Inferior parietal cortex (tissue), 1 donor: ENCODE measurements at regions not wholly inside any gene's neighbourhood (a gene's known extent, or its start where the extent isn't known, plus 50 kb on each side); places are given as distances from the start of the nearest gene placed in this dataset.
"Not testable (repeated sequence)": the region's sequence is repeated elsewhere in the genome, so short reads cannot be mapped to it uniquely, and the experiment has no call there.

ENCODE experiments used
- DNase-seq: peaks from one replicate; pipeline ENCODE4 v3.0.0-alpha.2; 2016; ENCODE audit errors: extremely low spot score

DNA sequence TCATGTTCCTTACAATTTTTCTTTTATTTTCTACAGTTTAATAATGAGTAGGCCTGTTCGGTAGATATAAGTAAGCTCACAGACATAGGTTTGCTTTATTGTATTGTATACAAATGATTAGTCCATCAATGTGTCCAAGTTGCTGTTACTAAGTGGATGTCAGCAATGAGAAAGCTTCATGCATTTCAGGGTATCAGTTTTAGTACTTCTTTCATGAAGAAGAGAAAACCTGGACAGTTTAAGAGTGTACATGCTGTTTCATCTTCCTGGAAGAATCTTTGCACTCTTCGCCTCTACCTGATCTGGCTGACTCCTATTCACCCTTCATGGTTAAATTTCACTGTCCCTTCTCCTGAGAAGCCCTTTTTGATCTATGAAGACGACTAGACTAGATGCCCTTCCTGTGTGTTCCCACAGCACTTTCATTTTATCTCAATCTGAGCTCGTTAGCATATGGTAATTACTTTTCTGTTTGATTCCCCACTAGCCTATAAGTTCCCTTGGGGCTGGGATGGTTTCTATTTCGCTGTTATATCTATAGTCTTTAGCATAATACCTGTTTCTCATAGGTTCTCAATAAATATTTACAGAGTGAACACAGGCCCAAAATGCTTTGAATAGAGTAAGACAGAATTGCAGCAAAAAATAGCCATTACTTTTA, 70.7 kb downstream of the CETN3 start:
- DNase-seq: no peak

DNA sequence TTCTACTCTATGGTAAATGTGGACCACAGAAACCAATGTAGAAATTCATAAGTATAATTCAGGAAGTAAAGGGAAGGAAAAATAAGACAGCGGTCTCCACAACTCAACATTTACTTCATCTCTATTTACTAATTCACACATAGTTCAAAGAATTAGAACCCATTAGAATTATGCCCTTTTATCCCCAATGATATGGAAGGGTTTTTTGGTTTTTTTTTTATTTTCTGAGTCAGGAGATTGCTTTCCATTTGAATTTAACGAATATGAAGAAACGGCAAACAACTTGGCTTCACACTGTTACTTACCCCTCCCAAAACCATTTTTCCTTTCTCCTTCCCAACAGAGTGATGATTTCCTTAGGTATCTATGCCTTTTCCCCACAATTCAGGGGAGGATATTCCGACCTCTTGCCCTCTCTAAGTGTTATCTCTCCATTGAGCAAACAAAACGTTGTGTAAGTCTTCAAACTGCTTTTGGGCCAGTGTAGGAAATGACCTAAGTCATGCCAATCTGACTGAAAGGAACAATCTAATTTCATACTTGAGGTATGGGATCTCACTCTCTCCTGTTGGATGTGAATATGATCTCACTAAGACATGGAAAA, 72.0 kb downstream of the CETN3 start:
- DNase-seq: no peak

DNA sequence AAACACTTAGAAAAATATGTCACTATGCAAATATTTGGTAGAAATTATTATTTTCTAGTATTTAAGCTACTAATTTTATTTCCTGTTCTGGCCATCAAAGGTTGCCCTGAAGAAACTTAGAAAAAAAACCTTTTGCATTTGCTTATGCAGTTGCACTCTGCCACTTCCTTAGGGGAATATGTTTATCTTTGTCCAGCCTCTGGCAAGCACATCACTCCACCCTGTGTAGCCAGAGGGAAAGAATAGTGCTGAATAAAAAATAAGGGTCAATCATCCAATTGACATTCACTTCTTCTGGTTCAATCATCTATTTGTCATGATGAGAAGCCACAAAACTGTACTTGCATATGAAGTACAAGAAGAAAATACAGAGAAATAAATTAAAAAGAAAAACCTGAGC, 72.8 kb downstream of the CETN3 start:
- DNase-seq: no peak

DNA sequence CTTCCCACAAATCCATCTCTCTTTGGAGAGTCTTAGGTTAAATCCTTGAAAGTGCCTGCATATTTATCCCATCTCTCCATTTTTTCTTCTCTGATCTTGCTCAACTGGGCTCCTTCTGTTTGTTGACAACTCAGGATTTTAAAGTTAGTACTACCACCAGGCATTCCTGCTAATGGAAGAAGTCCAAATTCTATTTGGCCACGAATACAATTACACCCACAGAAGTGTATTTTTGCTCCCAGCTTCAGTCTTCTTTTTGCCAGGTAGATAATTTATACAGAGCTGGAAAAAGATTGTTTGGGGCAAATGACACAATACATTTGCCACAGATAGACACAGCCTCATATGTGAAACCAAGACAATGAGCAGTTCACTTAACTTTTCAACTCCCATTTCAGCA, 74.8 kb downstream of the CETN3 start:
- peak; percentile 44 for DNase-seq

DNA sequence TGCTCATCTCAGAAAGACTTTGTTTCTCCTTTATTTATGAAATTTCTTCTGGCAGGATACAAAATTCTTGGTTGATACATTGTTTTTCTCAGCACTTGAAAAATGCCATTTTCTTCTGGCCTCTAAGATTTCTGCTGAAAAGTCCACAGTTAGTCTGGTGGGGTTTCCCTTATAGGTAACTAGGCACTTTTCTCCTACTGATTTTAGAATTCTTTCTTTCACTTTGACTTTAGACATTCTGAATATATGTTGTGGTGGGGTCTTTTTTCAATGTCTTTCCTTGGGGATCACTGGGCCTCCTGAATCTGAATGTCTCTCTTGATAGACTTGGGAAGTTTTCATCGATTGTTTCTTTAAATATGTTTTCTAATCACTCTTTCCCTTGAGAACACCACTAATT, 79.6 kb downstream of the CETN3 start:
- DNase-seq: no peak

DNA sequence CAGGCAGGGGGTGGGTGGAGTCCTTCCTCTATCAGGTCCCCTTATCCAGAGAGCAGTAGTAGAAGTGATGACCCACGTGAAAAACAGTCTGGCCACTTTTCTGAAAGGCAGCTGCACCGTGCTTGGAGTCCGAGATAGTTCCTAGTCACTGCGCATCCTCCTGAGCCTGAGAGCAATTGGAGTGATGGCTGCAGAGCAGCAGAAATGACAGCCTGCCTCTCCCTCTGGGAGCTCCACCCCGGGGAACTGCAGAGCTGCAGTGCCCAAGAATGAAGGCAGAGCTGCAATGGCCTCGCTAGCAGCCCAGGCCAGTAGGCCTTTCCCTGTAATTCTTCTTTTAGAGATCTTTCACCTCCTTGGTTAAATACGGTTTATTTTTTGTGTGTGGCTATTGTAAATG, 82.6 kb downstream of the CETN3 start:
- peak; percentile 7 for DNase-seq

DNA sequence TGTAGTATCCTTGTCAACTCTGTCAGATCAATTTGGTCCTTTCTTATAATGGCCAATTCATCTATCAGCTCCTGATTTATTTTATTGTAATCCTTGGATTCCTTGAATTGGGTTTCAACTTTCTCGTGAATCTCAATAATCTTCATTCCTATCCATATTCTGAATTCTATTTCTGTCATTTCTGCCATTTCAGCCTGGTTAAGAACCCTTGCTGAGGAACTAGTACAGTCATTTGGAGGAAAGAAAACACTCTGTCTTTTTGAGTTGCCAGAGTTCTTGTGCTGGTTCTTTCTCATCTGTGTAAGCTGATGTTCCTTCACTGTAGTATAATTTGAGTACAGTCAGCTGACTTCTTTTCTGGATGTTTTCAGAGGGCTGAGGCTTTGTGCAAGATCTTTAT, 84.5 kb downstream of the CETN3 start:
- no peak for DNase-seq

DNA sequence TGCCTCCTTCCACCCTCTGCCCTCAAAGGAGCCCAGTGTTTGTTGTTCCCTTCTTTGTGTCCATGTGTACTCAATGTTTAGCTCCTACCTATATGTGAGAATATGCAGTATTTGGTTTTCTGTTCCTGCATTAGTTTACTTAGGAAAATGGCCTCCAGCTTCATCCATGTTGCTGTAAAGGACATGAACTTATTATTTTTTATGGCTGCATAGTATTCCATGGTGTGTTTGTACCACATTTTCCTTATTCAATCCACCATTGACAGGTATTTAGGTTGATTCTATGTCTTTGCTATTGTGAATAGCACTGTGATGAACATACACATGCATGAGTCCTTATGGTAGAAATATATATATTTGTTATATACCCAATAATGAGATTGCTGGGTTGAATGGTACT, 89.2 kb downstream of the CETN3 start:
- DNase-seq: not testable (repeated sequence)

- DNase-seq: no peak
Measured at GRCh38 chr5:90312027-90312426, 97.5 kb downstream of the CETN3 start.

GRCh38 chr5:90311401-90311800, 98.2 kb downstream of the CETN3 start:
- peak; percentile 27 for DNase-seq

- DNase-seq: peak; percentile 16
Measured at GRCh38 chr5:90308787-90309585, 100.6 kb downstream of the CETN3 start.

DNA sequence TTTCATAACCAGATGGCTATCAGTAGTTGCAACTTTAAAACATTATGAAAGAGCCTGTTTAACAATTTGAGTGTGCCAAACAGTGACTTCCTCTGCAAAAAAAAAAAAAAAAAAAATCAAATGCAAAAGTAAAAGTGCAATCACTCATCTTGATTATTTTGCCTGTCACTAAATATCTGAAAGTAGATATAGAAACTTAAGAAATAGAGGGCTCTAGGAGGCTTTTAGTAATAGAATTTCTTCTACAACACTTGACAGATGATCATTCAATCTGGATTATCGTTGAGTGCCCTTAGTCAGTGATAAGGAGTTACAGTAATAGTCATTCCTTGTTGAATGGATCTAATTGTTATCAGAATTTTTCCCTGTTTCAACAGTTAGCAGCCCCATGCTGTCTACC, 101.8 kb downstream of the CETN3 start:
- DNase-seq: no peak

DNA sequence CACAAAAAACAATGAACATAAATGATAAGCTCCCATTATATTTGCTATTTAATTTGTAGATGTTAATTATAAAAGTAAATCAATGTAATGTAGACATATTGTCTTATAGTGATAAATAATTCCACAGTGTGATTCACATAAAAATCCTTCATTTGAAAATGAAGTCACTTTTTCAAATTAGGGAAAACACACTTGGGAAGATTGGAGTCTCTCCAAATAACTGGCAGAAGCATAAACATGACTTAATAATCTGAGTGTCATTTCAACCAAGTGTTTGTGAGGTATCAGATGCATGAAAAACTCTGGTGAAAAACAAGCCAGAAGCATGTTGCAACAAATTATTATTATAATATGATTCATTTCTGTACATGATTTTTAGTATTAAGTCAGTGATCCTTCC, 102.2 kb downstream of the CETN3 start:
- DNase-seq: no peak

GRCh38 chr5:90306613-90307012, 102.9 kb downstream of the CETN3 start:
- no peak for DNase-seq

DNA sequence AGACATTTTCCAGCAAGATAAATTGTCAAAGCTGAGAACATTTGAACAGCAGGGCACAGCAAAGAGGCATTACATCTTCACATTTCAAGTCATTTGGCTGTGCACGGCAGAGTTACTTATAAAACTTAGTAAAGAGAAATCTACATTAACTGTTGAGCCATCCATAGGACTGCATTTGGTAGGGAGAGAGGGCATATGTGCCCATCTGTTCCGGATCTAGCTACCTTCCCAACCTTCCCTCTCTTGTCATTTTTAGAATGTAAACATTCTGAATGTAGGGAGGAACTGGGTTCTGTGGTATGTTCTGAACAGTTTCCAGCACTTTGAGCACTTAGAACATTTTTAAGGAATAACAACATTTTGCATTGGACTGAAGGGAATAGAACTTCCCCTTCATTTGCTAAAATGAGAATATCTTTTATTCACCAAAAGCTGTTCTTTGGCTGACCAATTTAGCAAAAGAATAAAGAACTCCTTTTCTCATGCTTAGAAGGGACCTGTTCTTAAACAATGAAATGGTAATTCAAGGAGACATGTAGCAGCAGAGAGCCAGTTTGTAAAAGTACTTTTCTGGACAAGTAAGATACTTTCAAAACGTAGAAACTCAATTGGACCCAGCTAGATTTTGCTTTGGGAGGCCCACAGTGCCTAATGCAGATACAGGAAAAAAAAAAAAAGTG, 104.4 kb downstream of the CETN3 start:
- peak; percentile 46 for DNase-seq

- no peak for DNase-seq
Measured at GRCh38 chr5:90301248-90301647, 108.3 kb downstream of the CETN3 start.

DNA sequence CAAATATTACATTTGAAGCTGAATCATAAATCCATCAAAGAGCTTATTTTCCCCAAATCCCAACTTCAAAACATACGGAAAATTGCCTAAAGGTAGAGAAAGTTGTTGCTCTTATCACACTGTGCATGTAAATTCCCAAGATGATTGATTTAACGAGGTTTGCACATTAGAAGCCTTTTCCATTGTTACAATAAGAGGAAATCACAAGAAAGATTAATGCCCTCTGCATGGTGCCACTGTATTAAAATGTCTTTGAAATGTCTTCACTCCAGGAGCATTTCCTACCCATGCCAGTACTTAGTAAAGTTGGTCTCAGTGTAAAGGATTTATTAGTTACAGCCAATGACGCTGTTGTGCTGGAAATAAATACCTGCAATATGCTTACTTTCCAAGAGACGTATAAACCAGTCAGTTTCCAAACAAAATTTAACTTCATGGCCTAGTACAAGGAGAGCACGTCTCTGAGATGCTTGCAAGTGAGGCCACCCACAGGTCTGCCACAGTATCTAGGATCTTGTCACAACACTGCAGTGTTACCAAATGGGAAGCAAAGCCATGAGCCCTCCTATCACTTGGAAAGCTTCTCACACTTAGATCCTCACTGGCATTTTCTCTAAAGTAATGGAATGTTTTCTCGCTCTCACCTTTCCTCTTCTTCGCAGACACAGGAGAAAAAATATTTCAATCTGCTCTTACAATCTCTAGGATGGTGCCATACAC, 112.4 kb downstream of the CETN3 start:
- no peak for DNase-seq

- DNase-seq: no peak
Measured at GRCh38 chr5:90294604-90295003, 115.0 kb downstream of the CETN3 start.

- no peak for DNase-seq
Measured at GRCh38 chr5:90293931-90294330, 115.6 kb downstream of the CETN3 start.

GRCh38 chr5:90290648-90291047, 118.9 kb downstream of the CETN3 start:
- DNase-seq: no peak

DNA sequence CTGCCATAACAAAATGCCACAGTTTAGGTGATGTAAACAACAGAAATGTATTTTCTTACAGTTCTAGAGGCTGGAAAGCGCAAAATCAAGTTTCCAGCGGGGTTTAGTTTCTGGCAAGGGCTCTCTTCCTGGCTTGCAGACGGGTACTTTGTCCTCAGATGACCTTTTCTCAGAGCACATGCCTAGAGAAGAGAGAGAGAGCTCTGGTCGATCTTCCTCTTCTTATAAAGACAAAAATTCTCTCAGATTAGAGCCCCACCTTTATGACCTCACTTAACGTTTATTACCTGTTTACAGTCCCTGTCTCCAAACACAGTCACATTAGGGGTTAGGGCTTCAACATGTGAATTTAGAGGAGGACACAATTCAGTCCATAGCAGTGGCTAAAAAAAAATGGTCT, 119.7 kb downstream of the CETN3 start:
- no peak for DNase-seq

- no peak for DNase-seq
Measured at GRCh38 chr5:90287036-90287435, 122.5 kb downstream of the CETN3 start.
